Stomach (tissue), 8 donors: ENCODE measurements at regions not wholly inside any gene's neighbourhood (a gene's known extent, or its start where the extent isn't known, plus 50 kb on each side); places are given as distances from the start of the nearest gene placed in this dataset.

Experiments
- DNase-seq, 2 donors: peaks; one replicate each; pipeline versions ENCODE4 v3.0.0 to v3.0.0-alpha.2; 2013 to 2019
- H3K27ac ChIP-seq, 5 donors: fragments of 200-600 bp in 4 of 5; sonication (generic) in 4 of 5; one replicate each; pipeline ENCODE4 v1.5.1; 2013 to 2019; ENCODE audit warnings: mild to moderate bottlenecking in 1 of 5, moderate library complexity in 1 of 5
- H3K27me3 ChIP-seq, 3 donors: fragments of 200-600 bp; sonication (generic); one replicate each; pipeline ENCODE4 v1.5.1; 2017 to 2019; ENCODE audit warnings: mixed run types in 1 of 3
- H3K36me3 ChIP-seq, 4 donors: fragments of 200-600 bp; sonication (generic); 1 replicate in 3 of 4; 2 replicates in 1 of 4; pipeline ENCODE4 v1.5.1; 2016 to 2019
- H3K4me1 ChIP-seq, 4 donors: fragments of 200-600 bp; sonication (generic); one replicate each; pipeline ENCODE4 v1.5.1; 2016 to 2019
- H3K4me3 ChIP-seq, 4 donors: fragments of 200-600 bp; sonication (generic) in 3 of 4; one replicate each; pipeline ENCODE4 v1.5.1; 2016 to 2019; ENCODE audit warnings: mild to moderate bottlenecking in 1 of 4
- H3K9me3 ChIP-seq, 4 donors: fragments of 200-600 bp; sonication (generic); one replicate each; pipeline ENCODE4 v1.5.1; 2016 to 2019
- EP300 ChIP-seq: sonication (generic); formaldehyde crosslinking; IDR thresholded peaks from one replicate; pipeline ENCODE4 v1.6.1; 2017; ENCODE audit warnings: antibody characterized with exemption
- POLR2A ChIP-seq, 4 donors: fragments of 450-650 bp; IDR thresholded peaks; one replicate each; pipeline ENCODE4 v1.6.1; 2016; ENCODE audit warnings: antibody characterized with exemption in 4 of 4, control low read depth in 2 of 4, mild to moderate bottlenecking in 1 of 4, moderate library complexity in 1 of 4
- POLR2AphosphoS5 ChIP-seq, 3 donors: sonication (generic); formaldehyde crosslinking; IDR thresholded peaks; one replicate each; pipeline ENCODE4 v1.6.1; 2016; ENCODE audit warnings: antibody characterized with exemption in 3 of 3
- WGBS, 5 donors: extraction: QIAGEN DNeasy Blood & Tissue Kit in 3 of 5; methylation state at CpG; one replicate each; pipeline versions ENCODE4 v1.1.5 to v1.1.7; 2013 to 2018; 5-methylcytosine and 5-hydroxymethylcytosine counted together
- intact Hi-C: fragments of 100-400 bp; cut with DNase I; formaldehyde crosslinking; loops from one replicate; pipeline ENCODE4 v1.15.1; 2023; ENCODE audit warnings: low total_unique reads
- TF ChIP-seq, protein P1 (sequence below), 7 experiments: fragments of 450-650 bp in 4 of 7; fragments of 200-600 bp in 3 of 7; sonication (generic) in 3 of 7; IDR thresholded peaks; one replicate each; pipeline ENCODE4 v1.5.1; 2016 to 2019; ENCODE audit warnings: antibody characterized with exemption in 7 of 7, control low read depth in 2 of 7, mild to moderate bottlenecking in 1 of 7
- donor health status: healthy with polysubstance abuse.
- donor health status: Bipolar disorder and iron deficiency.
- donor health status: healthy.

DNA sequence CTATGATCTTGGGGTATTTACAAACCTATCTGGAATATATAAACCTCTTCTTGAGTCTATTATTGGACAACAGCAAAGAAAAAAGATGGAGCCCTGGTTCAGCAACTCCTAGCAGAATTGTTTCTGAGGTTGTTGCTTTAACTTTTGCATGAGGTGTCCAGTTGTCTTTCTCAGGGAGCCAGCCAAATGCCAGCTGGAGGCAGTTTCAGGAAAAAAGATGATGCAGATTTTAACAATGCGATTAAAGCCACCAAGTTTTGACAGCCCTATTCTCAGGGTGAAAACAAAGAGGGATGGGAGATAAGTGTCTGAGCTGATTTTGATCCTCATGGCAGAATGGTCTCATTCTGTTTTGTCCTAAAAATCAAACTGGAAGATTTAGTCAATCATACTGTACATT lies 181.6 kb upstream of the RASGRP1 start:
- DNase-seq, result no peak
- Histone ChIP-seq H3K4me1 (peaks cover 0 to 6% (median 0%) of the 10 kb centered on the region in 4 donors), H3K9me3 (no peaks in the 10 kb centered on the region), H3K36me3 (no peaks in the 10 kb centered on the region), H3K4me3 (no peak overlapping the region), H3K27ac (no peak overlapping the region), H3K27me3 (no peaks in the 10 kb centered on the region)
- intact Hi-C loops, result no loop called here
- TF ChIP-seq EP300 (no peak), POLR2A (IDR thresholded peaks at IDR 0.05) (no peak), POLR2AphosphoS5 (IDR thresholded peaks at IDR 0.05) (no peak)
- TF ChIP-seq, protein P1, sequence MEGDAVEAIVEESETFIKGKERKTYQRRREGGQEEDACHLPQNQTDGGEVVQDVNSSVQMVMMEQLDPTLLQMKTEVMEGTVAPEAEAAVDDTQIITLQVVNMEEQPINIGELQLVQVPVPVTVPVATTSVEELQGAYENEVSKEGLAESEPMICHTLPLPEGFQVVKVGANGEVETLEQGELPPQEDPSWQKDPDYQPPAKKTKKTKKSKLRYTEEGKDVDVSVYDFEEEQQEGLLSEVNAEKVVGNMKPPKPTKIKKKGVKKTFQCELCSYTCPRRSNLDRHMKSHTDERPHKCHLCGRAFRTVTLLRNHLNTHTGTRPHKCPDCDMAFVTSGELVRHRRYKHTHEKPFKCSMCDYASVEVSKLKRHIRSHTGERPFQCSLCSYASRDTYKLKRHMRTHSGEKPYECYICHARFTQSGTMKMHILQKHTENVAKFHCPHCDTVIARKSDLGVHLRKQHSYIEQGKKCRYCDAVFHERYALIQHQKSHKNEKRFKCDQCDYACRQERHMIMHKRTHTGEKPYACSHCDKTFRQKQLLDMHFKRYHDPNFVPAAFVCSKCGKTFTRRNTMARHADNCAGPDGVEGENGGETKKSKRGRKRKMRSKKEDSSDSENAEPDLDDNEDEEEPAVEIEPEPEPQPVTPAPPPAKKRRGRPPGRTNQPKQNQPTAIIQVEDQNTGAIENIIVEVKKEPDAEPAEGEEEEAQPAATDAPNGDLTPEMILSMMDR (IDR thresholded peaks at IDR 0.05), result no peak
- 83 to 97% (median 89%) methylated on average over 1 of the region's 1 CpG for WGBS, 5 donors

DNA sequence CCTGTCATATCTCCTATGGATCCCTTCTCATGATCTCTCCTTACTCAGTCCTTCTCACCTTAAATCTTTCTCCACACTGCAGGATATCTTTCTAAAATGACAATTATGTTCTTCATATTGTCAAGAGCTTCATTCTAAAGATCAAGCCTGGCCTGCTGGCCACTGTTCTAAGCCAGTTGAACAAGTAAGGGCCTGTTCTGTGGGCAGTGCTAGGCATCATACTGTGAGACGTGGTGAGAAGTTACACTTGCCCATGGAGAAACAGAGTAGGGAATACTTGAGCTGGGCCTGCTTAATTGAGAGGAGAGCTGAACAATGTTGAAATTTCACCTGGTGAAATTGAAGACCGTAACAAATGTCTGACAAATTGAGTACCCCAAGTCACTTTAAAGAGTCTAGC lies 184.1 kb upstream of the RASGRP1 start:
- H3K27ac ChIP-seq, result no peak overlapping the region
- H3K27me3 ChIP-seq, result no peaks in the 10 kb centered on the region
- no peaks in the 10 kb centered on the region for H3K9me3 ChIP-seq
- DNase-seq, result no peak
- TF ChIP-seq POLR2AphosphoS5 (IDR thresholded peaks at IDR 0.05) (no peak), EP300 (no peak)
- TF ChIP-seq, protein P1 (IDR thresholded peaks at IDR 0.05), result no peak
- no peak overlapping the region for H3K4me3 ChIP-seq
- peaks cover 0 to 6% (median 0%) of the 10 kb centered on the region in 4 donors for H3K4me1 ChIP-seq
- WGBS, 5 donors, result 89 to 99% (median 94%) methylated on average over 2 of the region's 2 CpGs
- intact Hi-C loops, result no loop called here
- H3K36me3 ChIP-seq, result no peaks in the 10 kb centered on the region

DNA sequence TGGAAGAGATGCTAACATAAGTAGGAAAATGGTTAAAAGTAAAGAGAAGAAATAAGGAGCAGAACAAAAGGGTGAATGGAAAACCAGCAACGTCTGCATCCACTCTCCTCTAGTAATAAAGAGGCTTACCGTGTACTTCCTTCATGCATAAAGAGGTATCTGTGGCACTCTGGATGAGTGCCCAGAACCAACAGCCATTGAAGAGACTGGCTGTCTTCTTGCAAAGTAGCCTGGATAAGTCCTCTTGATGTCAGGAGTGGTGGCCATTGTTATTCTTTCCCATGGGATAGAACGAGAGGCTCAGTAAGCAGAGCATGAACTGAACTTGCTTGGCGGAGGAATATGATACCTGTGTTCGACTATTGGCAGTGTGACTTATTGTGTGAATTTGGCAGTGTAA lies 186.2 kb upstream of the RASGRP1 start:
- intact Hi-C loops, result no loop called here
- Histone ChIP-seq H3K9me3 (no peaks in the 10 kb centered on the region), H3K4me3 (no peak overlapping the region)

DNA sequence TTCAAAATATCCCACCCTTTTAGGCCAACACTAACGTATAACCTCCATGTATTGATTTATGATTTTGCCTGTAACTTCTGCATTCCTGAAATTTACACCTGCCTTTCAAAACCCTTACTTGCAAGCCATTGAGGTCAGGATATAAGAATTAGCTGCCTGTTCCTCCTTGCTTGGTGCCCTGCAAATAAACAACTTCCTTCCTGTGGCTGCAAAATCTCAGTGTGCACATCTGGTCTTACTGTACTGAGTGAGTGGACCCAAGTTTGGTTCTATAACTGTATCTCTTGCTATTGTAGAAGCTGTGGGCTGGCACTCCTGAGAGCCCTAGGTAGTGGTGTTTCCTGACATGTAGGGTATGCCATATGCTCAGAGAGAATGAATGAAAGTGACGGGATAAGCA lies 191.1 kb upstream of the RASGRP1 start:
- 54 to 76% (median 65%) methylated on average over 2 of the region's 2 CpGs for WGBS, 5 donors
- H3K27ac ChIP-seq, result no peak overlapping the region

More for the DNA sequence above, 186.2 kb upstream of the RASGRP1 start:
- TF ChIP-seq POLR2A (IDR thresholded peaks at IDR 0.05) (no peak), EP300 (no peak)
- Histone ChIP-seq H3K36me3 (no peaks in the 10 kb centered on the region), H3K4me1 (no peaks in the 10 kb centered on the region), H3K27me3 (no peaks in the 10 kb centered on the region), H3K27ac (no peak overlapping the region)
- DNase-seq, result no peak
- 77 to 82% (median 78%) methylated on average over 5 of the region's 5 CpGs for WGBS, 5 donors

DNA sequence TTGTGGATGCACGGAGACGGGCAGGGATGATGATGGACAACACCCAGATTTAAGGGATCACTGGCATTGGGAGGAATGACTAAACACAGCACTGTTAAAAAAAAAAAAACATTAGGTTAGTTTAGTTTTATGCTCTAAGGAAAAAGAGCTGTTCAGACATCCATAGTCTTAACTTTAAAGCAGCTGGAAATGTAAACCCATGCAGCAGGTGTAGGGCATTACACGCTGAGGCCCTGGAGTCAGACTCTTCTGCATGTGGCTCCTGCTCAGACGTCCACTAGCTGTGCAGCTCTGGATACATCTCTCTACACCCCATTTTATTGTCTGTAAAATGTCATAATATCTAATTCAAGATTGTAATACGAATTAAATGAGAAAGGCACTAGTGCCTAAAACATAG lies 191.8 kb upstream of the RASGRP1 start:
- Histone ChIP-seq H3K27ac (no peak overlapping the region), H3K4me3 (no peak overlapping the region), H3K4me1 (no peaks in the 10 kb centered on the region), H3K27me3 (no peaks in the 10 kb centered on the region), H3K9me3 (no peaks in the 10 kb centered on the region), H3K36me3 (no peaks in the 10 kb centered on the region)
- DNase-seq, result no peak
- intact Hi-C loops, result no loop called here
- 78 to 86% (median 81%) methylated on average over 5 of the region's 5 CpGs for WGBS, 5 donors
- TF ChIP-seq EP300, result no peak
- TF ChIP-seq POLR2A (IDR thresholded peaks at IDR 0.05), result no peak
- TF ChIP-seq, protein P1 (IDR thresholded peaks at IDR 0.05), result no peak
- TF ChIP-seq POLR2AphosphoS5 (IDR thresholded peaks at IDR 0.05), result no peak

More for the DNA sequence above, 191.1 kb upstream of the RASGRP1 start:
- no peak for DNase-seq
- Histone ChIP-seq H3K9me3 (no peaks in the 10 kb centered on the region), H3K4me3 (no peak overlapping the region), H3K4me1 (no peaks in the 10 kb centered on the region), H3K36me3 (no peaks in the 10 kb centered on the region), H3K27me3 (no peaks in the 10 kb centered on the region)
- intact Hi-C loops, result no loop called here
- TF ChIP-seq, protein P1 (IDR thresholded peaks at IDR 0.05), result no peak
- TF ChIP-seq POLR2A (IDR thresholded peaks at IDR 0.05) (no peak), EP300 (no peak)
